H9 (cell line): ENCODE measurements at regions not wholly inside any gene's neighbourhood (a gene's known extent, or its start where the extent isn't known, plus 50 kb on each side); places are given as distances from the start of the nearest gene placed in this dataset.
"Not testable (repeated sequence)": the region's sequence is repeated elsewhere in the genome, so short reads cannot be mapped to it uniquely, and the experiment has no call there.

Experiments used
- DNase-seq: peaks from one replicate; pipeline ENCODE4 v3.0.0-alpha.2; 2017
- H2AFZ ChIP-seq: one replicate; pipeline ENCODE4 v1.6.1; 2013; ENCODE audit warnings: mild to moderate bottlenecking, low read length, control low read depth, moderate library complexity
- H2AK5ac ChIP-seq: 2 replicates; pipeline ENCODE4 v1.6.1; 2013; ENCODE audit warnings: low read length, control low read depth, mixed read lengths; ENCODE audit not compliant: insufficient read length
- H2BK120ac ChIP-seq: one replicate; pipeline ENCODE4 v1.6.1; 2013; ENCODE audit warnings: low read depth, mild to moderate bottlenecking, low read length, control low read depth, inconsistent platforms; ENCODE audit not compliant: poor library complexity, severe bottlenecking
- H2BK12ac ChIP-seq: 2 replicates; pipeline ENCODE4 v1.6.1; 2013; ENCODE audit warnings: low read length, control low read depth, mixed read lengths, low read depth; ENCODE audit not compliant: insufficient read length
- H2BK15ac ChIP-seq: 2 replicates; pipeline ENCODE4 v1.6.1; 2013; ENCODE audit warnings: low read depth, low read length, control low read depth
- H2BK20ac ChIP-seq: one replicate; pipeline ENCODE4 v1.6.1; 2013; ENCODE audit warnings: low read depth, mild to moderate bottlenecking, low read length, control low read depth, inconsistent platforms; ENCODE audit not compliant: poor library complexity, severe bottlenecking
- H2BK5ac ChIP-seq: 2 replicates; pipeline ENCODE4 v1.6.1; 2013; ENCODE audit warnings: low read length, control low read depth, mixed read lengths; ENCODE audit not compliant: insufficient read length
- H3K14ac ChIP-seq: 2 replicates; pipeline ENCODE4 v1.6.1; 2013; ENCODE audit warnings: low read length, control low read depth; ENCODE audit not compliant: insufficient read depth
- H3K18ac ChIP-seq: 2 replicates; pipeline ENCODE4 v1.6.1; 2013; ENCODE audit warnings: low read depth, mild to moderate bottlenecking, mixed read lengths, low read length, control low read depth; ENCODE audit not compliant: insufficient read length
- H3K23ac ChIP-seq: 2 replicates; pipeline ENCODE4 v1.6.1; 2013; ENCODE audit warnings: low read length, control low read depth, mixed read lengths, low read depth; ENCODE audit not compliant: insufficient read length
- H3K23me2 ChIP-seq: 2 replicates; pipeline ENCODE4 v1.6.1; 2013; ENCODE audit warnings: low read depth, mild to moderate bottlenecking, mixed read lengths, low read length, control low read depth; ENCODE audit not compliant: insufficient read length, poor library complexity, severe bottlenecking
- H3K27ac ChIP-seq: 2 replicates; pipeline ENCODE4 v1.5.1; 2013; ENCODE audit warnings: low read length, control low read depth, mixed read lengths, low read depth; ENCODE audit not compliant: insufficient read length
- H3K27me3 ChIP-seq: 2 replicates; pipeline ENCODE4 v1.6.1; 2013; ENCODE audit warnings: low read length, control low read depth, inconsistent platforms; ENCODE audit not compliant: insufficient read depth
- H3K4ac ChIP-seq: 2 replicates; pipeline ENCODE4 v1.6.1; 2013; ENCODE audit warnings: low read depth, mild to moderate bottlenecking, control low read depth, inconsistent platforms, low read length, moderate library complexity
- H3K4me1 ChIP-seq: 2 replicates; pipeline ENCODE4 v1.6.1; 2013; ENCODE audit warnings: low read length, control low read depth, inconsistent platforms; ENCODE audit not compliant: insufficient read depth
- H3K4me2 ChIP-seq: 2 replicates; pipeline ENCODE4 v1.6.1; 2013; ENCODE audit warnings: low read length, control low read depth, mixed read lengths; ENCODE audit not compliant: insufficient read length, insufficient read depth
- H3K56ac ChIP-seq: 2 replicates; pipeline ENCODE4 v1.6.1; 2013; ENCODE audit warnings: low read depth, mild to moderate bottlenecking, mixed read lengths, low read length, control low read depth; ENCODE audit not compliant: insufficient read length
- H3K79me1 ChIP-seq: 2 replicates; pipeline ENCODE4 v1.6.1; 2013; ENCODE audit warnings: low read depth, mild to moderate bottlenecking, moderate library complexity, low read length, control low read depth, inconsistent platforms; ENCODE audit not compliant: insufficient read depth, poor library complexity, severe bottlenecking
- H3K79me2 ChIP-seq: 2 replicates; pipeline ENCODE4 v1.6.1; 2013; ENCODE audit warnings: low read length, control low read depth, inconsistent platforms; ENCODE audit not compliant: insufficient read depth
- H3K9ac ChIP-seq: 2 replicates; pipeline ENCODE4 v1.6.1; 2013; ENCODE audit warnings: low read length, control low read depth, mixed read lengths; ENCODE audit not compliant: insufficient read length; ENCODE audit errors: extremely low read depth
- H3K9me3 ChIP-seq: one replicate; pipeline ENCODE4 v1.6.1; 2013; ENCODE audit warnings: low read depth, low read length, inconsistent platforms; ENCODE audit not compliant: control insufficient read depth
- H3T11ph ChIP-seq: one replicate; pipeline ENCODE4 v1.6.1; 2013; ENCODE audit warnings: mild to moderate bottlenecking, low read length, control low read depth, inconsistent platforms
- H4K20me1 ChIP-seq: one replicate; pipeline ENCODE4 v1.6.1; 2013; ENCODE audit not compliant: control insufficient read depth, insufficient read length, insufficient read depth
- H4K5ac ChIP-seq: 2 replicates; pipeline ENCODE4 v1.6.1; 2013; ENCODE audit warnings: low read depth, mild to moderate bottlenecking, mixed read lengths, low read length, control low read depth; ENCODE audit not compliant: insufficient read length
- H4K8ac ChIP-seq: replicated peaks from 2 replicates; pipeline ENCODE4 v1.6.1; 2013; ENCODE audit warnings: low read length, control low read depth, mixed read lengths, low read depth; ENCODE audit not compliant: insufficient read length
- H4K91ac ChIP-seq: 2 replicates; pipeline ENCODE4 v1.6.1; 2013; ENCODE audit warnings: low read depth, mild to moderate bottlenecking, moderate library complexity, mixed read lengths, low read length, control low read depth; ENCODE audit not compliant: insufficient read length
- H3K27ac Mint-ChIP-seq, 3 experiments: 2 replicates in 2 of 3; 3 replicates in 1 of 3; pipeline ENCODE4 v1.8.0; 2020 to 2021; ENCODE audit warnings: mixed read lengths in 3 of 3, mild to moderate bottlenecking in 1 of 3, moderate library complexity in 1 of 3
- H3K27me3 Mint-ChIP-seq: 2 replicates; pipeline ENCODE4 v1.8.0; 2021; ENCODE audit warnings: low read depth, mild to moderate bottlenecking, moderate library complexity, mixed read lengths
- H3K36me3 Mint-ChIP-seq, 3 experiments: 2 replicates in 2 of 3; 3 replicates in 1 of 3; pipeline ENCODE4 v1.8.0; 2020 to 2021; ENCODE audit warnings: low read depth in 3 of 3, mixed read lengths in 3 of 3; ENCODE audit not compliant: insufficient read depth in 1 of 3
- H3K4me1 Mint-ChIP-seq, 2 experiments: 2 replicates each; pipeline ENCODE4 v1.8.0; 2020; ENCODE audit warnings: mixed read lengths in 2 of 2
- H3K4me3 Mint-ChIP-seq, 2 experiments: 2 replicates in 1 of 2; 3 replicates in 1 of 2; pipeline ENCODE4 v1.8.0; 2020 to 2021; ENCODE audit warnings: mild to moderate bottlenecking in 2 of 2, mixed read lengths in 2 of 2, moderate library complexity in 1 of 2
- H3K9me3 Mint-ChIP-seq, 2 experiments: 2 replicates in 1 of 2; 3 replicates in 1 of 2; pipeline ENCODE4 v1.8.0; 2020; ENCODE audit warnings: mild to moderate bottlenecking in 2 of 2, mixed read lengths in 2 of 2, moderate library complexity in 1 of 2
- CTCF ChIP-seq: fragments of 200-600 bp; sonication (generic); conservative IDR thresholded peaks from 3 replicates; pipeline ENCODE4 v1.8.0; 2021; ENCODE audit warnings: antibody characterized with exemption, mild to moderate bottlenecking
- WGBS: extraction: QIAGEN DNeasy Blood & Tissue Kit; methylation state at CpG from one replicate; pipeline ENCODE4 v1.1.7; 2013; ENCODE audit warnings: missing lambda C conversion rate, low lambda C conversion rate, mixed read lengths; ENCODE audit not compliant: insufficient read length; ENCODE audit errors: extremely low coverage; 5-methylcytosine and 5-hydroxymethylcytosine counted together

DNA sequence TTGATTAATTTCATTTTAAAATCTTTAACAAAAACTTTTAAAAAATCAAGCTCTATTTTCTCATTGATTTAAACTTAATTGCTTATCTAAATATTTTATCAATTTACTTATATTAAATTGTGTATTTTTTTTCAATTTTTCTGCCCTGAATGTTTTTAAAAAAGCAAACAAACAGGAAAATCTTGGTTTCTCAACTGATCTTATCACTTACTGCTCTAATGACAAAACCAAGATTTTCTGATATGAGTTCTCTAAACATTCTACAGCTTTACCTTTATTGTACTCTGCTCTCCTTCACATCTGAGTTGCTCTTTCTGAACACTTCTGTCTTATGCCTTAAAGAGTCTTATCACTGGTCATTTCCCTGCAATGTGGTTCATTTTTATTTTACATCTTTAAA is 587.8 kb upstream of the BCHE start:
- no peak for DNase-seq
- H3K9ac ChIP-seq = no peak overlapping the region
- H4K5ac ChIP-seq = no peak overlapping the region
- no peaks in the 10 kb centered on the region for H3K27me3 ChIP-seq
- H2BK20ac ChIP-seq = no peak overlapping the region
- H3K79me2 ChIP-seq = no peaks in the 10 kb centered on the region
- no peaks in the 10 kb centered on the region for H3K79me1 ChIP-seq
- H3K27ac ChIP-seq = no peak overlapping the region
- H3K4me1 Mint-ChIP-seq = peaks cover 10 to 16% of the 10 kb centered on the region in 2 experiments
- no peak overlapping the region for H2AFZ ChIP-seq
- H2BK5ac ChIP-seq = no peak overlapping the region
- H2BK120ac ChIP-seq = no peak overlapping the region
- no peaks in the 10 kb centered on the region for H3K9me3 ChIP-seq
- no peak overlapping the region for H3T11ph ChIP-seq
- H3K9me3 Mint-ChIP-seq = peaks cover 6 to 8% of the 10 kb centered on the region in 2 experiments; a peak in 4 of 5 replicates
- no peak overlapping the region for H3K14ac ChIP-seq
- H3K4me1 ChIP-seq = peaks cover 4% of the 10 kb centered on the region; the same call in 1 of the 2 replicates
- H2BK15ac ChIP-seq = no peak overlapping the region
- TF ChIP-seq CTCF = no peak
- H2AK5ac ChIP-seq = no peak overlapping the region
- no peak overlapping the region for H4K8ac ChIP-seq
- H3K4me2 ChIP-seq = no peak overlapping the region
- H3K23ac ChIP-seq = no peak overlapping the region
- no peak overlapping the region for H3K27ac Mint-ChIP-seq
- no peak overlapping the region for H3K4me3 Mint-ChIP-seq
- no peak overlapping the region for H2BK12ac ChIP-seq
- H3K18ac ChIP-seq = no peak overlapping the region
- H3K56ac ChIP-seq = no peak overlapping the region
- peaks cover 0 to 12% (median 0%) of the 10 kb centered on the region in 3 experiments; a peak in 3 of 7 replicates for H3K36me3 Mint-ChIP-seq
- no peaks in the 10 kb centered on the region for H4K20me1 ChIP-seq
- no peak overlapping the region for H4K91ac ChIP-seq
- H3K23me2 ChIP-seq = no peaks in the 10 kb centered on the region
- H3K4ac ChIP-seq = no peak overlapping the region
- H3K27me3 Mint-ChIP-seq = no peaks in the 10 kb centered on the region

GRCh38 chr3:166423824-166424513 is 586.7 kb upstream of the BCHE start:
- not testable (repeated sequence) for H3K4me2 ChIP-seq, H3K9me3 Mint-ChIP-seq, H3K27ac Mint-ChIP-seq, H2BK20ac ChIP-seq, H3K79me2 ChIP-seq, H2BK12ac ChIP-seq, H3K56ac ChIP-seq, H4K8ac ChIP-seq, H2AK5ac ChIP-seq, H3K9me3 ChIP-seq, H2AFZ ChIP-seq, H3K23me2 ChIP-seq, H4K20me1 ChIP-seq, H4K5ac ChIP-seq, H3K79me1 ChIP-seq, H3K14ac ChIP-seq, H4K91ac ChIP-seq, H2BK15ac ChIP-seq, H2BK5ac ChIP-seq, H3K4ac ChIP-seq, H3T11ph ChIP-seq, H3K27me3 ChIP-seq, DNase-seq, H2BK120ac ChIP-seq, H3K4me3 Mint-ChIP-seq, H3K27me3 Mint-ChIP-seq, H3K27ac ChIP-seq, H3K23ac ChIP-seq, H3K9ac ChIP-seq, H3K18ac ChIP-seq, H3K4me1 ChIP-seq
- peaks cover 0 to 12% (median 0%) of the 10 kb centered on the region in 3 experiments; a peak in 3 of 7 replicates for H3K36me3 Mint-ChIP-seq
- WGBS = no CpG with 5 or more reads among the region's 26 CpGs
- H3K4me1 Mint-ChIP-seq = peaks cover 10 to 16% of the 10 kb centered on the region in 2 experiments
